Thymus (tissue), 11 donors: ENCODE measurements at regions not wholly inside any gene's neighbourhood (a gene's known extent, or its start where the extent isn't known, plus 50 kb on each side); places are given as distances from the start of the nearest gene placed in this dataset.
"Not testable (repeated sequence)": the region's sequence is repeated elsewhere in the genome, so short reads cannot be mapped to it uniquely, and the experiment has no call there.

Source experiments
- DNase-seq, 9 donors: peaks; one replicate each; pipeline ENCODE4 v3.0.0-alpha.2; 2013; ENCODE audit warnings: low spot score in 9 of 9, low read depth in 6 of 9, missing footprints in 1 of 9
- H3K27ac ChIP-seq, 2 donors: one replicate each; pipeline ENCODE4 v1.5.1; 2013; ENCODE audit warnings: control low read depth in 1 of 2, low read depth in 1 of 2, low read length in 1 of 2, mild to moderate bottlenecking in 1 of 2, moderate library complexity in 1 of 2
- H3K27me3 ChIP-seq, 2 donors: one replicate each; pipeline ENCODE4 v1.5.1; 2013; ENCODE audit warnings: low read length in 1 of 2; ENCODE audit not compliant: control insufficient read depth in 2 of 2, insufficient read depth in 1 of 2
- H3K36me3 ChIP-seq, 2 donors: one replicate each; pipeline ENCODE4 v1.5.1; 2013; ENCODE audit warnings: low read length in 1 of 2, mild to moderate bottlenecking in 1 of 2, moderate library complexity in 1 of 2; ENCODE audit not compliant: control insufficient read depth in 2 of 2, insufficient read depth in 2 of 2
- H3K4me1 ChIP-seq, 2 donors: one replicate each; pipeline ENCODE4 v1.5.1; 2013; ENCODE audit warnings: low read length in 2 of 2; ENCODE audit not compliant: control insufficient read depth in 2 of 2, insufficient read depth in 2 of 2
- H3K4me3 ChIP-seq, 2 donors: one replicate each; pipeline ENCODE4 v1.5.1; 2013; ENCODE audit warnings: low read length in 2 of 2, control low read depth in 1 of 2, mild to moderate bottlenecking in 1 of 2
- H3K9me3 ChIP-seq, 2 donors: one replicate each; pipeline ENCODE4 v1.5.1; 2013; ENCODE audit warnings: low read length in 1 of 2, mild to moderate bottlenecking in 1 of 2; ENCODE audit not compliant: control insufficient read depth in 2 of 2, insufficient read depth in 1 of 2
- WGBS: extraction: QIAGEN DNeasy Blood & Tissue Kit; methylation state at CpG from one replicate; pipeline ENCODE4 v1.1.7; 2013; 5-methylcytosine and 5-hydroxymethylcytosine counted together
- donor health status: healthy.

DNA sequence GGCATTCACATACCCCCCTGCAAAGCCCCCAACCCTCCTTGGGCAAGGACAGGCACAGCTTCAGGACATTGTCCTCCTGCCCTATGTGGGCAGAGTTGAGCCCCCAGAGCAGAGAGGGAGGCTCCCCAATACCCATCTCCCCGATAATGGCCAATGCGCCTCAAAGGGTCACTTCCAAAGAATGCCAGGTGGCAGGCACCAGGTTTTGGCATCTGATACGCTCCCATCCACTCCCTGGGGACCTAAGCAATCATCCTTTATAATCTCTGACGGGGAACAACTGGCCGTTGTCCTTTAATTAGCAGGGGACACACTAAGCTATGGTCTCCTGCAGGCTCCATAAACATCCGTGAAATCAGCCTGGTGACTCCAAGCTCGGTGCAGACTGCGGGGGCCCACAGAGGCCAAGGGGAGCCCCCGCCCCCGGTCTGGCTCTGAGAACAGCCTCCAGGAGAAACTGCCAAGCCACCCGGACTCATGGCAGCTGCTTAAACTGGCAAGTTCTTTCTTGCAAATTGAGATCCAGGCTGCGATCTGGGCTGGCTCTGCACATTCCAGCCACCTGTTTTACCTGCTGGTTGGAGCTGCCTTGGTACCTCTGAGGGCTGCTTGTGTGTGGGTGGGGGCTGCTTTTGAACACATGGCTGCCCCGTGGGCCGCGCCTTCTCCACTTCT lies 123.2 kb upstream of the SULF2 start:
- not testable (repeated sequence) for H3K36me3 ChIP-seq, DNase-seq, H3K4me1 ChIP-seq, H3K27ac ChIP-seq, H3K4me3 ChIP-seq, H3K27me3 ChIP-seq, H3K9me3 ChIP-seq
- 76% methylated on average over 15 of the region's 15 CpGs for WGBS

DNA sequence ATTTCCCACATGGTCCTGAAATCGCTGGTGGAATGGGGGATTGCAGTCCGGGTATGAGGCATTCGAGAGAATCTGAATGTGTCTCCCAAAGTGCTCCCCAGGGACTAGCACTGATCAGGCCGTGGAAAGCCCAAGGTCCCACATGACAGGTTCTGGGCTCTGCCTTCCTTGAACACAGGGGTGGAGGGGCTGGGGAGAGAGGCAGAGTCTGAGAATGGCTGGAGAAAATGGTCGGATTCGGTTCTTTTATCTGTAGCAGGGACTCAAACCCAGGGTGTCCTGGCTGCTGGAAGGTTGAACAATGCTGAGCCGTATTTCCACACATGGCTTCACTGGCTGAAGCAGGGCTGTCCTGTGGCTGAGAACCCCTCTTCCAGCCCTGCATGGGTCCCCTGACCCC lies 122.7 kb upstream of the SULF2 start:
- DNase-seq, H3K36me3 ChIP-seq, H3K27me3 ChIP-seq, H3K4me3 ChIP-seq, H3K4me1 ChIP-seq, H3K9me3 ChIP-seq, H3K27ac ChIP-seq: not testable (repeated sequence)
- 89% methylated on average over 7 of the region's 7 CpGs for WGBS

DNA sequence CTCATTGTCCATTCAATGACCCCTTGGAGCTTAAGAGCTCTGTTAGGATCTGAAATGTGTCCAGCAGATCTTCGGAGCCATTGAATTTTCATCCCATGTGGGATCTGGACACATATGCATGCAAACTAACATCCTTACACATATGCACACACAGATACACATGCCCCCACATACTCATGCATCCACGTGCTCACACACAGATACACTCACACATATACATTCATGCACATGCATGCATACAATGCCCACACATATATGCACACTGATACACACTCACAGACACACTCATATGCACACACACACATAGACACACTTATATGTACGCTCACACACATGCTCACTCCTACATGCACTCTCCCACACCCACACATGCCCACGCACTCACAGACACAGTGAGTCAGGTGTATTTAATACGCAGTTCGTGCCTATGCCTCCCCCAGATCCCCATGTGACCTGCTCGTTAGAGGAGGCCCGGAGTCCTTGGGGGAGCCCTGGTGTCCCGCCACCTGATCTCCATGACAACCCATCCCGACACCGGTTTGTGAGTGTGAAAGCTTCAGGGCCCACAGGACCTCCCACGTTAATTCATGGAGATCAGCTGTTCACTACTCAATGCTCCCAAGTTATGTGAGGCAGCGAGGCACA lies 121.9 kb upstream of the SULF2 start:
- WGBS, result 88% methylated on average over 13 of the region's 13 CpGs
- no peak overlapping the region for H3K27ac ChIP-seq
- H3K9me3 ChIP-seq, result no peaks in the 10 kb centered on the region
- H3K4me3 ChIP-seq, result no peak overlapping the region
- peaks cover 0 to 7% of the 10 kb centered on the region in 2 donors for H3K4me1 ChIP-seq
- no peaks in the 10 kb centered on the region for H3K36me3 ChIP-seq
- no peak for DNase-seq
- no peaks in the 10 kb centered on the region for H3K27me3 ChIP-seq

- Histone ChIP-seq H3K36me3 (no peaks in the 10 kb centered on the region), H3K4me3 (no peak overlapping the region), H3K27me3 (no peaks in the 10 kb centered on the region), H3K4me1 (peaks cover 0 to 7% of the 10 kb centered on the region in 2 donors), H3K27ac (no peak overlapping the region), H3K9me3 (no peaks in the 10 kb centered on the region)
- DNase-seq, result no peak
- WGBS, result 87% methylated on average over 12 of the region's 12 CpGs
These were observed 121.0 kb upstream of the SULF2 start for GRCh38 chr20:47906348-47906660.

GRCh38 chr20:47905628-47906347 lies 120.5 kb upstream of the SULF2 start:
- no peaks in the 10 kb centered on the region for H3K36me3 ChIP-seq
- 83% methylated on average over 18 of the region's 18 CpGs for WGBS
- H3K4me3 ChIP-seq, result no peak overlapping the region
- no peaks in the 10 kb centered on the region for H3K9me3 ChIP-seq
- peaks cover 0 to 7% of the 10 kb centered on the region in 2 donors for H3K4me1 ChIP-seq
- peak in 1 of 9 donors; percentile 3 for DNase-seq
- no peak overlapping the region for H3K27ac ChIP-seq
- no peaks in the 10 kb centered on the region for H3K27me3 ChIP-seq

GRCh38 chr20:47903009-47903408 lies 117.7 kb upstream of the SULF2 start:
- H3K27me3 ChIP-seq, H3K9me3 ChIP-seq, DNase-seq, H3K4me3 ChIP-seq, H3K27ac ChIP-seq, H3K4me1 ChIP-seq, H3K36me3 ChIP-seq: not testable (repeated sequence)
- 79% methylated on average over 3 of the region's 3 CpGs for WGBS

DNA sequence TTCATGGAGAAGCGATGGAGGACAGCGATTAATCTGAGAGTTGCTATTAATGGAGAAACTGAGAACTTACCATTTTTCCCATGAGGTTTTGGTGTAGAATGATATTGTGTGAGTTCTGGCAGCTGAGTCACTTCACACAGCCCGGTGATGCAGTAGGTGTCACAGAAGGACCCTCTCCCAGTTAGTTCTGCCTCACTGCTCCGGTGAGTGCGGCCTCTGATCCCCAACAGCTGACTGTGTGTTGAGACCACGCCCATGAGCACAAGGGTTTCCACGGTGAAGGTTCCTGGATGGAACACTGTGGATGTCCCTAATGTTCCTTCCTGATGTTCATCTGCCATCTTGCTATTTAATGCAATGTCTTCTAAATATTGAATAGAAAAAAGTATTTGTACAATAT lies 114.0 kb upstream of the SULF2 start:
- WGBS, result no CpG with 5 or more reads among the region's 7 CpGs
- not testable (repeated sequence) for H3K9me3 ChIP-seq, DNase-seq, H3K27ac ChIP-seq, H3K4me1 ChIP-seq, H3K36me3 ChIP-seq, H3K27me3 ChIP-seq, H3K4me3 ChIP-seq

GRCh38 chr20:47897461-47897860 lies 112.2 kb upstream of the SULF2 start:
- H3K27ac ChIP-seq, result no peak overlapping the region
- no peak for DNase-seq
- H3K4me3 ChIP-seq, result no peak overlapping the region
- 91% methylated on average over 11 of the region's 11 CpGs for WGBS
- no peaks in the 10 kb centered on the region for H3K27me3 ChIP-seq
- H3K9me3 ChIP-seq, result no peaks in the 10 kb centered on the region
- H3K36me3 ChIP-seq, result no peaks in the 10 kb centered on the region
- no peaks in the 10 kb centered on the region for H3K4me1 ChIP-seq

GRCh38 chr20:47892681-47893080 lies 107.4 kb upstream of the SULF2 start:
- DNase-seq, H3K4me1 ChIP-seq, H3K9me3 ChIP-seq, H3K27ac ChIP-seq, H3K4me3 ChIP-seq, H3K27me3 ChIP-seq, H3K36me3 ChIP-seq: not testable (repeated sequence)
- 96% methylated on average over 4 of the region's 9 CpGs for WGBS
